ENCODE measurements at regions not wholly inside any gene's neighbourhood (a gene's known extent, or its start where the extent isn't known, plus 50 kb on each side); places are given as distances from the start of the nearest gene placed in this dataset.

- intact Hi-C loops (cut with micrococcal nuclease), result no loop called here
- Mint-ChIP-seq H3K4me3 (no peak overlapping the region), H3K4me1 (ENCODE audit: low read depth) (no peaks in the 10 kb centered on the region), H3K36me3 (ENCODE audit: low read depth) (no peaks in the 10 kb centered on the region), H3K9me3 (peaks cover 3% of the 10 kb centered on the region), H3K27ac (no peak overlapping the region), H3K27me3 (no peaks in the 10 kb centered on the region)
Observed at GRCh38 chr5:159552751-159553150, 222.5 kb upstream of the IL12B start.

- Mint-ChIP-seq H3K27ac (no peak overlapping the region), H3K9me3 (no peaks in the 10 kb centered on the region), H3K36me3 (ENCODE audit: low read depth) (no peaks in the 10 kb centered on the region), H3K4me1 (ENCODE audit: low read depth) (no peaks in the 10 kb centered on the region), H3K27me3 (no peaks in the 10 kb centered on the region), H3K4me3 (no peak overlapping the region)
- intact Hi-C loops (cut with micrococcal nuclease), result no loop called here
Observed at GRCh38 chr5:159553792-159554191, 223.5 kb upstream of the IL12B start.

- intact Hi-C loops (cut with micrococcal nuclease), result no loop called here
Observed at GRCh38 chr5:159555084-159555483, 224.8 kb upstream of the IL12B start.

DNA sequence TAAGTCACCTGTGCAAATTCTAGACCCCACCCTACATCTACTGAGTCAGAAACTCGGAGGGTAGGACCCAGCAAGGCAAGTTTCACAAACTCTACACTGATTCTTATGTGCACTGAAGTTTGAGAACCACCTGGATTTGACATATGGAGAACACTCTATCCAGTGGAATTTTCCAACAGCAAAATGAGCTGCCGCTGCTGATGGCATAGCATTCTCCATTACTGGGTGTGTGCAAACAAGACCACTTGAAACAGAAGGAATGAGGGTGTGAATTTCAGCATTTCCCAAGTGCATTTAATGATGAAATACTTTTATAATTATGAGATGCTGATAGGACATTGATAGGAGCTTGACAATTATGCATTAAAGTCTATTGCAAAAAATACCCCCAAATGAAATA lies 229.1 kb upstream of the IL12B start:
- H3K9me3 Mint-ChIP-seq, result no peaks in the 10 kb centered on the region
- peaks cover 7% of the 10 kb centered on the region for H3K27me3 Mint-ChIP-seq
- H3K27ac Mint-ChIP-seq, result no peak overlapping the region
- intact Hi-C loops (cut with micrococcal nuclease), result no loop called here
- H3K36me3 Mint-ChIP-seq (ENCODE audit: low read depth), result no peaks in the 10 kb centered on the region
- no peak overlapping the region for H3K4me3 Mint-ChIP-seq
- H3K4me1 Mint-ChIP-seq (ENCODE audit: low read depth), result no peaks in the 10 kb centered on the region

More at GRCh38 chr5:159555084-159555483, 224.8 kb upstream of the IL12B start:
- H3K27ac Mint-ChIP-seq, result no peak overlapping the region
- no peak overlapping the region for H3K4me3 Mint-ChIP-seq
- H3K27me3 Mint-ChIP-seq, result peaks cover 2% of the 10 kb centered on the region
- H3K4me1 Mint-ChIP-seq (ENCODE audit: low read depth), result no peaks in the 10 kb centered on the region
- H3K36me3 Mint-ChIP-seq (ENCODE audit: low read depth), result no peaks in the 10 kb centered on the region
- no peaks in the 10 kb centered on the region for H3K9me3 Mint-ChIP-seq

DNA sequence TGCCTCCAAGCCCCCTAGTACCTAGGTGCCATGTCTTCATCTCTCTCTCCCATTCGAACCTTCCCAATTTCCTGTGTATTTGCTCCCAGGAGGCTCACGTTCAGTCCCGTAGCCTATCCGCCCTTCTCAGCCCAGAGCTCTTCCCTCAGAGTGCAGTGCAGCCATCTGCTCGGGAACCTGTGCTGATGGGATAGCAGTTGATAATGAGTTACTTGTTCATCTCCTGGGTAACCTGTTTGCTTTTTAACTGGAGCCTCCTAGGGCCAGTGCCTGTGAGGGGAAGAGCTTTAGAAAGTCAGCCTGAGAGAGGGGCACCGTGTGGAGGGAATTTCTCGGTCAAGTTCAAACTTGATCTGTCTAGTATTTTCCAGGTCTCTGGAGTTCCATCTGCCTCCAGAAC lies 229.8 kb upstream of the IL12B start:
- Mint-ChIP-seq H3K36me3 (ENCODE audit: low read depth) (no peaks in the 10 kb centered on the region), H3K4me1 (ENCODE audit: low read depth) (no peaks in the 10 kb centered on the region), H3K27me3 (peaks cover 7% of the 10 kb centered on the region), H3K9me3 (no peaks in the 10 kb centered on the region), H3K27ac (no peak overlapping the region), H3K4me3 (no peak overlapping the region)
- intact Hi-C loops (cut with micrococcal nuclease), result no loop called here

DNA sequence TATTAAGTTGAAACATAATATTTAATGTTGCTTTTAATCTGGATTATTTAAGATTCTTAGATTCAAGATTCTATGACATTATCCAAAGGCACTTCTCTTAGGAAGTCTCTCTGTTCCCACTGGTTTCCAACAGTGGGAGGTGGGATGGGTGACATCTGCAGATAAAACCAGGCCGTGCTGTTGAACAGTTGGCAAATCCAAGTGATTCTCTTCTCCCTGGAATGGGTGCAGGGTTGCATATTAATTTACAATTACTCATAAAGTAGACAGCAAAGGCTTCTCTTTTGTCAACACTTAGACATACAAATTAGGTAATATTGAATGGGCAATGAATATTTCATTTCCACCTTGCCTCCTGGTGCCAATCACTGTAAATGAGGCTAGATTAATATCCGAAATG lies 233.7 kb upstream of the IL12B start:
- Mint-ChIP-seq H3K4me1 (ENCODE audit: low read depth) (no peaks in the 10 kb centered on the region), H3K9me3 (no peaks in the 10 kb centered on the region), H3K27me3 (peaks cover 7% of the 10 kb centered on the region), H3K27ac (no peak overlapping the region), H3K4me3 (no peak overlapping the region), H3K36me3 (ENCODE audit: low read depth) (no peaks in the 10 kb centered on the region)
- intact Hi-C loops (cut with micrococcal nuclease), result no loop called here

DNA sequence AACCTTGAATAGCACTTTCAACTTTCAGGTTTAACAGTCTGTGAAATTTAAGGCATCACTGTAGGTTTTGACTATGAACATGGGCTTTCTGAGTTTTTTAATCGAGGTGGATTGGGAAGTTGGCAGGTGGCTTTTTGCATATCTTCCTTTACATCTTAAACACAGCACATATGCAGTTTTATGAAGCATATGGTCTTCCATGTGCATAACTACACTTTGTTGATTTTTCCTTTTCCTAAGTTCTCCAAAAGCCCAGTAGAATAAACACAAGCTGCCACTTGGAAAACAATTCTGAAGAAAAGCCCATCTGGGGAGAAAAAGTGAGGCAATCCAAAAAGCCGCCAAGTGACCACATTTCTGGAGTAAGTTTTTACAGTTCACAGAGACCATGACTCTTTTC lies 236.5 kb upstream of the IL12B start:
- Mint-ChIP-seq H3K36me3 (ENCODE audit: low read depth) (no peaks in the 10 kb centered on the region), H3K4me1 (ENCODE audit: low read depth) (no peaks in the 10 kb centered on the region), H3K27ac (no peak overlapping the region), H3K4me3 (no peak overlapping the region), H3K27me3 (peaks cover 1% of the 10 kb centered on the region), H3K9me3 (no peaks in the 10 kb centered on the region)
- intact Hi-C loops (cut with micrococcal nuclease), result no loop called here

- Mint-ChIP-seq H3K36me3 (ENCODE audit: low read depth) (no peaks in the 10 kb centered on the region), H3K27me3 (no peaks in the 10 kb centered on the region), H3K4me3 (no peak overlapping the region), H3K4me1 (ENCODE audit: low read depth) (no peaks in the 10 kb centered on the region), H3K9me3 (no peaks in the 10 kb centered on the region), H3K27ac (no peak overlapping the region)
- intact Hi-C loops (cut with micrococcal nuclease), result no loop called here
Observed at GRCh38 chr5:159567461-159567860, 237.2 kb upstream of the IL12B start.

GRCh38 chr5:159571501-159572244 lies 241.4 kb upstream of the IL12B start:
- H3K4me1 Mint-ChIP-seq (ENCODE audit: low read depth), result no peaks in the 10 kb centered on the region
- H3K27me3 Mint-ChIP-seq, result no peaks in the 10 kb centered on the region
- no peak overlapping the region for H3K27ac Mint-ChIP-seq
- no peak overlapping the region for H3K4me3 Mint-ChIP-seq
- no peaks in the 10 kb centered on the region for H3K9me3 Mint-ChIP-seq
- intact Hi-C loops (cut with micrococcal nuclease), result no loop called here
- no peaks in the 10 kb centered on the region for H3K36me3 Mint-ChIP-seq (ENCODE audit: low read depth)

DNA sequence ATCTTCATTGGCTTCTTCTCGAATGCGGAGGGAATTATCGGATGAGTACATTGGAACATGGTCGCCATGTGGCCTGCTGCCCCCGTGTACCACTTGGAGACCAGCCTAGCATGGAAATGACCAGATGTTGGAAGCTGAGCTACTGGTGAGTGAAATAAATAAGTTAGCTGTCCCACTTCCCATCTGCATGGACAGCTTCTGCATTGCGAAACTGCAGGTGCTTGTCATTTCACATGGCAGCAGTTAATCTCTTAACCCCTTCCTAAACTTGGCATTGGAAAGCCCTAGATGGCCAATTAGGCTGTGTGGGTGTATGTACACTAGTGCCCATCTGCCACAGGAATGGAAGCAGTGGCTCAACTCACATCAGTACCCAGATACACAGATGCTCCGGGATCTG lies 246.6 kb upstream of the IL12B start:
- no peaks in the 10 kb centered on the region for H3K27me3 Mint-ChIP-seq
- H3K9me3 Mint-ChIP-seq, result no peaks in the 10 kb centered on the region
- intact Hi-C loops (cut with micrococcal nuclease), result no loop called here
- H3K4me1 Mint-ChIP-seq (ENCODE audit: low read depth), result no peaks in the 10 kb centered on the region
- no peak overlapping the region for H3K27ac Mint-ChIP-seq
- H3K36me3 Mint-ChIP-seq (ENCODE audit: low read depth), result no peaks in the 10 kb centered on the region
- no peak overlapping the region for H3K4me3 Mint-ChIP-seq

- H3K4me3 Mint-ChIP-seq, result no peak overlapping the region
- H3K36me3 Mint-ChIP-seq (ENCODE audit: low read depth), result no peaks in the 10 kb centered on the region
- no peaks in the 10 kb centered on the region for H3K27me3 Mint-ChIP-seq
- no peaks in the 10 kb centered on the region for H3K4me1 Mint-ChIP-seq (ENCODE audit: low read depth)
- no peak overlapping the region for H3K27ac Mint-ChIP-seq
- H3K9me3 Mint-ChIP-seq, result no peaks in the 10 kb centered on the region
- intact Hi-C loops (cut with micrococcal nuclease), result no loop called here
Observed at GRCh38 chr5:159581502-159582249, 251.4 kb upstream of the IL12B start.

DNA sequence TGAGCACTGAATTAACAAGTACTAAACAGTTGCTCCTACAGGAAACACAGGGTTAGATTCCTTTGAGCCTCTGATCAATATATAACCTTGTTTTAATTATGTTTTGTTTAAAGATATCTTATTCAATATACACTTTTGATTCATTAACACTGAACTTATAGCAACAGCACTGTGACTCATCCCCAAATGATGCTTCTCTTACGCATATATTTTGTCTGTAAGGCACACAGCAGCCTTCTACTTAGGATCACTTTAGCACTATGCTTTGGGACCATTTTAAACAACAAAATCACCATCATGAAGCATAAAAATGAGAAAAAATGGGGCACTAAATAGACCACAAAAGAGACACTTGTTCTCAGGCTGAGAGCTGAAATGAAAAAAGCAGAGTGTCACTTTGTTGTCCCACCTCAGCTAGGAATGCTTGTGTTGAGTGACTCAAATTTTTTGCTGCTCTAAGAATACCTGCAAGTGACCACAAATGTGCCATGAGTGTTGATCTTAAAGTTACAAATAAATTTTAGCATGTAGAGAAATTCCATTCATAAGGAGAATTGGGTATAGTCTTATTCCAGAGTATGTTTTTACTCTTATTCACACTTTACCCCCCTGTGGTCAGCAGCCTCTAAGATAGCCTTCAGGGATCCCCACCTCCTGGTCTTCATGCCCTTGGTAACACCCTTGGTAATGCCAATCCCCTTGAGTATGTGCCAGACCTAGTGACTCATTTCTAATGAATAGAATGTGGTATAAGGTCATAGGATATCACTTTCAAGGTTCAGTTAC lies 252.7 kb upstream of the IL12B start:
- Mint-ChIP-seq H3K4me1 (ENCODE audit: low read depth) (no peaks in the 10 kb centered on the region), H3K9me3 (no peaks in the 10 kb centered on the region), H3K27ac (no peak overlapping the region), H3K4me3 (no peak overlapping the region), H3K27me3 (no peaks in the 10 kb centered on the region), H3K36me3 (ENCODE audit: low read depth) (no peaks in the 10 kb centered on the region)
- intact Hi-C loops (cut with micrococcal nuclease), result no loop called here

- intact Hi-C loops (cut with micrococcal nuclease), result no loop called here
- H3K27ac Mint-ChIP-seq, result no peak overlapping the region
- no peaks in the 10 kb centered on the region for H3K27me3 Mint-ChIP-seq
- H3K36me3 Mint-ChIP-seq (ENCODE audit: low read depth), result no peaks in the 10 kb centered on the region
- H3K4me1 Mint-ChIP-seq (ENCODE audit: low read depth), result no peaks in the 10 kb centered on the region
- H3K9me3 Mint-ChIP-seq, result no peaks in the 10 kb centered on the region
- no peak overlapping the region for H3K4me3 Mint-ChIP-seq
Observed at GRCh38 chr5:159586921-159587320, 256.6 kb upstream of the IL12B start.

DNA sequence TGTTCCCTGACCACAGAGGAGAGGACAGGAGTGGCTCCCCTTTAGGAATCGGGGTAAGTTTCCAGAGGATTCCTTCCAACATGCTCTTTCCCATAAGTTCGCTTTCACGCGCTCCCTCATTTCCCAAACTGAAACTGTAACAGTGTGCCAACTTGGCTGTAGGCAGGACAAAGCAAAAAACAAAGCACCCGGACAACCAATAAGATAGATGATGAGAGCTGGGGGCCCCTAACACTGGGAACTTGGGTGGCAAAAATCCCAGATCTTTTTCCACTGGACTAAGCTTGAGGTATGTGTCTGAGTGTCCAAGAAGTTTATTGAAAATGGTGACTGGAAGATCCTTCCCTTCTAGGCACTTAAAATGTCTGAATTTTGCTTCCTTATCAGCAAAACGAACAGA lies 258.7 kb upstream of the IL12B start:
- intact Hi-C loops (cut with micrococcal nuclease), result no loop called here
- no peaks in the 10 kb centered on the region for H3K4me1 Mint-ChIP-seq (ENCODE audit: low read depth)
- no peaks in the 10 kb centered on the region for H3K27me3 Mint-ChIP-seq
- no peak overlapping the region for H3K27ac Mint-ChIP-seq
- no peaks in the 10 kb centered on the region for H3K36me3 Mint-ChIP-seq (ENCODE audit: low read depth)
- H3K4me3 Mint-ChIP-seq, result no peak overlapping the region
- no peaks in the 10 kb centered on the region for H3K9me3 Mint-ChIP-seq

Data from dendritic cell treated with granulocyte-macrophage colony-stimulating factor and Interleukin-4, amounts not matched to agents 40 ng/mL and 50 ng/mL, for 4 days (primary cell).